ENCODE measurements at regions not wholly inside any gene's neighbourhood (a gene's known extent, or its start where the extent isn't known, plus 50 kb on each side); places are given as distances from the start of the nearest gene placed in this dataset.

GRCh38 chr3:182503401-182503800, 289.9 kb upstream of the ATP11B start:
- H2BK20ac ChIP-seq (ENCODE audit: low read depth, low read length), result no peak overlapping the region
- H3K23ac ChIP-seq (ENCODE audit: low read depth, low read length), result no peak overlapping the region
- no peak overlapping the region for H3K4me2 ChIP-seq (ENCODE audit: low read depth, low read length)
- no peak overlapping the region for H3K14ac ChIP-seq (replicated peaks; ENCODE audit: low read depth, low read length)
- H4K5ac ChIP-seq (ENCODE audit: low read depth, low read length), result no peak overlapping the region
- no peak overlapping the region for H3K9ac ChIP-seq (ENCODE audit: low read depth, low read length)
- H2AK5ac ChIP-seq (ENCODE audit: low read depth, low read length), result no peak overlapping the region
- no peak overlapping the region for H3K4ac ChIP-seq (ENCODE audit: low read depth, low read length)
- peaks cover 11% of the 10 kb centered on the region for H3K9me3 ChIP-seq (ENCODE audit: control insufficient read depth, insufficient read depth, low read length)
- H3K56ac ChIP-seq (ENCODE audit: extremely low read depth, insufficient read depth, low read length), result no peak overlapping the region
- no peak overlapping the region for H2AK9ac ChIP-seq (replicated peaks; ENCODE audit: low read depth, low read length, poor library complexity)
- H3K27me3 ChIP-seq (ENCODE audit: control insufficient read depth, insufficient read depth, low read length), result no peaks in the 10 kb centered on the region
- no peak overlapping the region for H3K4me3 ChIP-seq (ENCODE audit: insufficient read depth, low read depth, low read length)
- ChIA-PET CTCF (no interaction called here), POLR2A (ENCODE audit: unreplicated experiment) (no interaction called here)
- no peak for ATAC-seq (ENCODE audit: low read depth)
- no peaks in the 10 kb centered on the region for H3K36me3 ChIP-seq (ENCODE audit: control insufficient read depth, insufficient read depth, low read length)
- dilution Hi-C loops (cut with HindIII; ENCODE audit: low sequenced_read_pairs, unreplicated experiment), result no loop called here
- no peak overlapping the region for H2BK5ac ChIP-seq (ENCODE audit: low read depth, low read length, poor library complexity, severe bottlenecking)
- no TSS peak for BruUV-seq (replicated peaks)
- H3K4me1 ChIP-seq (ENCODE audit: control insufficient read depth, insufficient read depth, low read length), result no peaks in the 10 kb centered on the region
- in situ Hi-C loops (cut with MboI; ENCODE audit: low sequenced_read_pairs), result no loop called here
- H4K20me1 ChIP-seq (ENCODE audit: insufficient read depth, low read length), result no peaks in the 10 kb centered on the region
- TF ChIP-seq NFE2L2 (IDR thresholded peaks at IDR 0.05; ENCODE audit: low read depth, low read length), result no peak
- no peak for TF ChIP-seq SMC3 (IDR thresholded peaks at IDR 0.05; ENCODE audit: low read depth, low read length)
- no peak for TF ChIP-seq MAFK (IDR thresholded peaks at IDR 0.05; ENCODE audit: low read depth, low read length)
- TF ChIP-seq CTCF (conservative IDR thresholded peaks at IDR 0.05; ENCODE audit: low read depth, low read length), result no peak
- TF ChIP-seq FOS (IDR thresholded peaks at IDR 0.05; ENCODE audit: low read depth, low read length), result no peak
- no peak for TF ChIP-seq CHD1 (IDR thresholded peaks at IDR 0.05; ENCODE audit: low read depth, low read length)
- no peak for TF ChIP-seq CEBPB (IDR thresholded peaks at IDR 0.05; ENCODE audit: low read depth, low read length)
- TF ChIP-seq POLR2A (IDR thresholded peaks at IDR 0.05; ENCODE audit: low read depth, low read length), result no peak
- no peak for TF ChIP-seq MXI1 (IDR thresholded peaks at IDR 0.05; ENCODE audit: borderline replicate concordance, low read depth, low read length)
- TF ChIP-seq, protein P1, sequence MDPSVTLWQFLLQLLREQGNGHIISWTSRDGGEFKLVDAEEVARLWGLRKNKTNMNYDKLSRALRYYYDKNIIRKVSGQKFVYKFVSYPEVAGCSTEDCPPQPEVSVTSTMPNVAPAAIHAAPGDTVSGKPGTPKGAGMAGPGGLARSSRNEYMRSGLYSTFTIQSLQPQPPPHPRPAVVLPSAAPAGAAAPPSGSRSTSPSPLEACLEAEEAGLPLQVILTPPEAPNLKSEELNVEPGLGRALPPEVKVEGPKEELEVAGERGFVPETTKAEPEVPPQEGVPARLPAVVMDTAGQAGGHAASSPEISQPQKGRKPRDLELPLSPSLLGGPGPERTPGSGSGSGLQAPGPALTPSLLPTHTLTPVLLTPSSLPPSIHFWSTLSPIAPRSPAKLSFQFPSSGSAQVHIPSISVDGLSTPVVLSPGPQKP (IDR thresholded peaks at IDR 0.05; ENCODE audit: borderline replicate concordance, low read depth, low read length), result no peak
- TF ChIP-seq RFX5 (IDR thresholded peaks at IDR 0.05; ENCODE audit: low read depth, low read length), result no peak
- TF ChIP-seq MAZ (IDR thresholded peaks at IDR 0.05; ENCODE audit: borderline replicate concordance, low read depth, low read length), result no peak
- TF ChIP-seq RAD21 (IDR thresholded peaks at IDR 0.05; ENCODE audit: low read length), result no peak
- TF ChIP-seq, protein P2, sequence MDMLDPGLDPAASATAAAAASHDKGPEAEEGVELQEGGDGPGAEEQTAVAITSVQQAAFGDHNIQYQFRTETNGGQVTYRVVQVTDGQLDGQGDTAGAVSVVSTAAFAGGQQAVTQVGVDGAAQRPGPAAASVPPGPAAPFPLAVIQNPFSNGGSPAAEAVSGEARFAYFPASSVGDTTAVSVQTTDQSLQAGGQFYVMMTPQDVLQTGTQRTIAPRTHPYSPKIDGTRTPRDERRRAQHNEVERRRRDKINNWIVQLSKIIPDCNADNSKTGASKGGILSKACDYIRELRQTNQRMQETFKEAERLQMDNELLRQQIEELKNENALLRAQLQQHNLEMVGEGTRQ (IDR thresholded peaks at IDR 0.05; ENCODE audit: low read depth, low read length), result no peak
- no peak for TF ChIP-seq BHLHE40 (IDR thresholded peaks at IDR 0.05; ENCODE audit: low read depth, low read length)
- TF ChIP-seq RCOR1 (IDR thresholded peaks at IDR 0.05; ENCODE audit: insufficient replicate concordance, low read length), result no peak
- no peak overlapping the region for H4K91ac ChIP-seq (ENCODE audit: insufficient read depth, low read depth, low read length)
- WGBS, 2 experiments (ENCODE audit: extremely low coverage in 2 of 2, insufficient read length in 1 of 2), result no CpG with 5 or more reads among the region's 2 CpGs
- no peak overlapping the region for H2BK120ac ChIP-seq (ENCODE audit: low read depth, low read length)
- intact Hi-C loops (cut with micrococcal nuclease), result no loop called here
- no peaks in the 10 kb centered on the region for H3K9me1 ChIP-seq (ENCODE audit: insufficient read depth, low read length)
- no peak overlapping the region for H2AFZ ChIP-seq (replicated peaks; ENCODE audit: low read length, poor library complexity)
- H3K27ac ChIP-seq (ENCODE audit: insufficient read depth, low read length), result no peak overlapping the region
- H2BK15ac ChIP-seq (ENCODE audit: low read depth, low read length), result no peak overlapping the region
- H3K18ac ChIP-seq (ENCODE audit: low read depth, low read length), result no peak overlapping the region
- no peak for DNase-seq
- H4K8ac ChIP-seq (ENCODE audit: low read depth in 2 of 2, low read length in 2 of 2), result no peak overlapping the region
- no peaks in the 10 kb centered on the region for H3K79me1 ChIP-seq (ENCODE audit: low read depth in 1 of 2, low read length in 2 of 2)
